GM18508 (cell line): ENCODE measurements at regions not wholly inside any gene's neighbourhood (a gene's known extent, or its start where the extent isn't known, plus 50 kb on each side); places are given as distances from the start of the nearest gene placed in this dataset.
"Not testable (repeated sequence)": the region's sequence is repeated elsewhere in the genome, so short reads cannot be mapped to it uniquely, and the experiment has no call there.

Experiments
- ATAC-seq: cut with Tn5 transposase; IDR thresholded peaks from one replicate; pipeline ENCODE4 v1.9.1; 2021; ENCODE audit warnings: moderate number of reproducible peaks; ENCODE audit not compliant: insufficient read depth, unreplicated experiment

GRCh38 chr9:106149956-106150355 lies 455.6 kb downstream of the TMEM38B start:
- no peak for ATAC-seq

DNA sequence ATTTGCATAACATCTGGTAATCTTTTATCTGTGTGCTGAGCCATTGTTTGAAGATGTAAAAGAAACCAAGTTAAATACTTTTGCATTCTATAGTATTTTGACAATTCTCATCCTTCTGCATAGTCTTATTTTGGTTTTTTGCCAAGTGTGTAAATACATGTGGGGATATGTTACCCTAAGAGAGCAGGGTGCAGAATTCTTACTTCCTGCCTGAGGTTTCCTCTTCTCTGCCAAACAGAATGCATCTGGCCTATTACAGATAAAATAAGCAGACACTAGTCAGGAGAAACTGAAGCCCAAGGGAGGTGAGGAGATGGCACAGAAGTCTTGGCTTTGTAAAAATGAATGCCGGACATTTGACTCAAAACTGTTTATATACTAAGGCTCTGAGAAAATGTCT lies 462.1 kb downstream of the TMEM38B start:
- ATAC-seq: no peak

DNA sequence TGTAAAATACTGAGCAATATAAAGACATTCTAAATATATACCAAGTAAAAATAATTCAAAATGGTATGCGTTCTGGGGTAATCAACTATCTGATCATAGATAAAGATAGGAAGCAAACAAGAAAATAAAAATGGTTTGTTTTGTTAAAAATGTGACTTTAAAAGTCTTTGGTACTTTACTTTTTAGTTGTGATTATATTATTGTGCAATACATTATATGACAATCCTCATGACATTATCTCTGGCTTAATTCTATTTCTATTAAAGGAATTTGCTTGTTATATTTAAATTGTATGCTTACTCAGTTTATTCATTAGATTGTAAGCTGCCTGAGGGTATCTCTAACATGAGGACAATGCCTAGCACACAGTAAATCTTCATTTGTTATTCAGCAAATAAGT lies 477.9 kb downstream of the TMEM38B start:
- no peak for ATAC-seq

- ATAC-seq: no peak
These were observed 480.0 kb downstream of the TMEM38B start for GRCh38 chr9:106174346-106174745.

DNA sequence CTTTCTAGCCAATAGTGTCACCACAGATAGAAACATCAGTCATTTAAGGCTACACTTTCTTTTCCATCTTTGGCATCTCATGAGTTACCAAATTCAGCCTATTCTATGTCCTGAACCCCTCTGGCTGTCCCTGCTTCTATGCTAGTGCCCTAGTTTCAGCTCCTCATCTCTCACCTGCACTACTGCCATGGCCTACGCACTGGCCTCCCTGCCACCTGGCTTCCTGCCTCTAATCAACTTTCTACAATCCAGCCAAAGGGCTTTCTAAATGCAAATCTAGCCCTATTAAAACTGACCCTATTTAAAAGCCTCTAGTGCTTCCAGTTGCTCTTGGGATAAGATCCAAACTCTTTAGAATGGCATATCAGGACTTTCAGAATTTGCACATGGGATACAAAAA lies 482.9 kb downstream of the TMEM38B start:
- no peak for ATAC-seq

DNA sequence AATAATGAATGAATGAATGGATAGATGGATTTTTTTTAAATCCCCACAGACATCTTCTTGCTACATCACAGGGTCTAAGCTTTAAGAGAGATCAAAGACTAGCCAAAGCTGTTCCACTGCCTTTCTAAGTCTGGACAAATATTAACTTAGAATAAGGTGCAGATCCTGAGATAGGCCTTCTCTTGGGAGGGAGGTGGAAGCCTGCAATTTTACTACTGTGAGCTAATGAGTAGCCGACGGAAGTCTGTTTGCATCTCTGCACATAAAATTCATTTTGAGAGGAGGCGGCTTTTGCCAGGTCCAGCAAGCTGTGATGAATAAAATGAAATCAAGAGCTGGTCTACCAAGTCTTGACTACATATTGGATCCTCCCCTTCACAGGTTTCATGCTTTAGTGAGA lies 484.9 kb downstream of the TMEM38B start:
- no peak for ATAC-seq

- not testable (repeated sequence) for ATAC-seq
These were observed 509.6 kb downstream of the TMEM38B start for GRCh38 chr9:106203815-106204516.

GRCh38 chr9:106207298-106207697 lies 513.0 kb downstream of the TMEM38B start:
- ATAC-seq: no peak

GRCh38 chr9:106218427-106218826 lies 524.1 kb downstream of the TMEM38B start:
- ATAC-seq: no peak

GRCh38 chr9:106218854-106219253 lies 524.5 kb downstream of the TMEM38B start:
- ATAC-seq: peak; percentile 73

- no peak for ATAC-seq
These were observed 526.1 kb downstream of the TMEM38B start for GRCh38 chr9:106220415-106220814.

DNA sequence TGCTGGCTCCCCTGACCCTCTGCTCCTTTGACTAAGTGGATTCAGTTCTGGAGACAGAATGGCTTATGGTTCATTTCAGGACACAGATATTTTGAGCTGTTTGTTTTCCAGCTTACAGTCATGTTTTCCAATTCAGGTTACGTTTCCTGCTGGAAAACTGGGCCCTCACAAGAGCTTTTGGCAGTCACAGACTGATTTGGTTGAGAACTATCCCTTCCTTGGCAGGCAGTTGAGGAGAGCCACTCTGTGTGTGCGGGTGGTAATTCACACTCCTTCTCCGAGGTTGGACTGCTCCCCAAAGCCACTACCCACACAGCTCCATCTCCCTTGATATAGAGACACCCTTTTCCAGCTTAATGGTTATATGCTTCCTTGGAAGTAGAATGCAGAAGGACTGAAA lies 534.5 kb downstream of the TMEM38B start:
- ATAC-seq: no peak

DNA sequence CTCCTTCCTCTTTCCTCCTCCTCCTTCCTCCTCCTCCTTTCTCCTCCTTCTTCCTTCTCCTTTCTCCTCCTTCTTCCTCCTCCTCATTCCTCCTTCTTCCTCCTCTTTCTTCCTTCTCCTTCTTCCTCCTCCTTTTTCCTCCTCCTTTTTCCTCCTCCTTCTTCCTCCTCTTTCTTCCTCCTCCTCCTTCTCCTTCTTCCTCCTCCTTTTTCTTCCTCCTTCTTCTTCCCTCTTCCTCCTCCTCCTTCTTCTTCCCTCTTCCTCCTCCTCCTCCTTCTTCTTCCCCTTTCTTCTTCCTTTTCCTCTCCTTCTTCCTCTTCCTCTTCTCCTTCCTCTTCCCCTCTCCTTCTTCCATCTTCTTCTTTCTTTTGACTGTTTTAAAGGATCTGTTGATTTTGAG lies 538.8 kb downstream of the TMEM38B start:
- no peak for ATAC-seq

DNA sequence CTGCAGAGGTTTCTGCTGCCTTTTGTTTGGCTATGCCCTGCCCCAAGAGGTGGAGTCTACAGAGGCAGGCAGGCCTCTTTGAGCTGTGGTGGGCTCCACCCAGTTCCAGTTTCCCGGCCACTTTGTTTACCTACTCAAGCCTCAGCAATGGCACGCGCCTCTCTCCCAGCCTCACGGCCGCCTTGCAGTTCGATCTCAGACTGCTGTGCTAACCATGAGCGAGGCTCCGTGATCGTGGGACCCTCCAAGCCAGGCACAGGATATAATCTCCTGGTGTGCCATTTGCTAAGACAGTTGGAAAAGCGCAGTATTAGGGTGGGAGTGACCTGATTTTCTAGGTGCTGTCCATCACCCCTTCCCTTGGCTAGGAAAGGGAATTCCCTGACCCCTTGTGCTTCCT lies 566.6 kb downstream of the TMEM38B start:
- ATAC-seq: not testable (repeated sequence)

DNA sequence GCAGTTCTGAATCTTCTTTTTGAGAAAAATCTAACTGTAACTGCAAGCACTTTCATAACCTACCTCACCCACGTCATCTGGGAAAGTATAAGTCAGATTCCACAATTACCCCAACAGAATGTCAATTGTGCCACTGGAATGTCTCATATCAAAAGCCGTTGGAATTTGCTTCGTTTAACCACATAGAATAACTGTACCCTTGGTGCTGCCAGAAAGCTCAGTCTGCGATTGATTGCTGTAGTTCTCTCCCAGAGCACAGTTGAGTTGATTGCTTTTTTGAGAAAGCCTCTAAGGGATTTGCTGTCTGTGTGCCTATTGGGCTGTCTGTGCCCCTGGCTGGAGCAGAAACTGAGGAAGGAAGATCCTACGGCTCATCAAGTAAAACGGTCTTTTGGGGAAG lies 583.6 kb downstream of the TMEM38B start:
- ATAC-seq: no peak

DNA sequence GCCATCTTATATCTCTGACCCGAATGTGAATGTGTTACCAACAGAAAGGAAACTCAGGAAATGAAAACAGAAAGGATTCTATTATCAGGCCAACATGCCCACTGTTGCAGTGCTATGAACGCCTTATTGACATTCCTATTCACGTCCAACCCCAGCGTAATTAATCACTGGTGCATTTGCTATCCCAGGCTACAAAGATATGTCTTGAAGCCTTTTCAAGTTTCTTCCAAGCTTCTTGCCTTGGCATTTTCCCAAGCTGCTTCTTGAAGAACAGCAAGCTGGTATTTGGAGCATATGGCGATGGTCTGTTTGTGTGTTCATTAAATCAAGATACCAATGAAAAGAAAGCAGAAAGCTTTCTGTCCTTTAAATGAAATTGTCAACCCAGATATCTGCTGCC lies 579.2 kb upstream of the ZNF462 start:
- ATAC-seq: no peak

- ATAC-seq: no peak
These were observed 578.7 kb upstream of the ZNF462 start for GRCh38 chr9:106284296-106284695.

DNA sequence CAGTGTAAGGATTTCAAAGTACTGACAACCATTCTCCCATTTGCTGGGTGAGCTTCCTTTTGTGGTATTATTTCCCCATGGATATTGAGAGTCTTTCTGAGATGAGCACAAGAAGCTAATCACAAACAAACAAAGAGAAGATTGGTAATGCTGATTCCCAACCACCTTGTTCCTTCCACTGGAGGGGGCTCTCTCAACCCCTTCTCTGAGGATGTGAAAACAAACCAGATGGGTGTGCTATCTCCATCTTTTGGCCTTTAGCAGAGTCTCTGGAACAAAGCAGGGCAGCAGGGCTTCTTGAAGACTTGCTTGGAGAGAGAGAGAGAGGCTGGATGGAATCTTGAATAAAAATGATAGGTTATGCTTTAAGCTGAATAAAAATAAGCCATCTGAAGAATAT lies 576.7 kb upstream of the ZNF462 start:
- no peak for ATAC-seq

GRCh38 chr9:106287091-106287631 lies 575.8 kb upstream of the ZNF462 start:
- no peak for ATAC-seq

- ATAC-seq: no peak
These were observed 575.2 kb upstream of the ZNF462 start for GRCh38 chr9:106287731-106288130.

DNA sequence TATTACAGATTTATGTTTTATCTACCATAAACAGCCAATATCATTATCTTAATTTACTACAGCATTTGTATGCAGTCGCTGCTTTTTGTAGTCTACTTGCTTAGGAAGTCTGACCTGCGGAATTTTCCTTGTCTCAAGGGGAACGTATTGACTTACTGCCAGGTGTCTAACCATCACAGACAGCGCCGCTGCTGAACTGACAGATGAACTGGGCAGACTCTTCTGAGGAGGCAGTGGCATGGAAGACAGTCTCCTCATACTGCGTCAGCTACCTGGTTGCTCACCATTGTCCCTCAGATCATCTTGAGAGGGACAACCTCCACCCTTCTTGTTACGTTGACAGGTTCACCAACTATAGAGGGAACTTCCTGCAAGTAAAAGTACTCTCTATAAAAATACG lies 574.3 kb upstream of the ZNF462 start:
- no peak for ATAC-seq

DNA sequence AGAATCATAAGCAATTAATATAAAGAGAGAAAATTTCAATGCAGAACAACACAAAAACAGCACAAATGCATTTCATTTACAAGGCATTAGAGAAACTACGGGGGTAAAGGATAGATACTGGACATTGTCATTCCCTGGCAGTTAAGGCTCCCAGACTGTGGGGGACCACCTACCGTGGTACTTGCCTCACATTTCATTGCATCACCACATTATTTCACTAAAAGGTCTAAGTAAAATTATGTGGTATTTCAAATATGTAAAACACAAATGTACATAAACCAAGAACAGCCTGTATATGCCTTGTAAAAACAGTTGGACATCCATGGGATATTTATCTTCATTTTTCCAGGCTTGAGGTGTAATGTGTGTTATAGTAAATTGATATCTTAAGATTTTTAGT lies 571.2 kb upstream of the ZNF462 start:
- ATAC-seq: no peak
